ENCODE measurements at regions not wholly inside any gene's neighbourhood (a gene's known extent, or its start where the extent isn't known, plus 50 kb on each side); places are given as distances from the start of the nearest gene placed in this dataset.

DNA sequence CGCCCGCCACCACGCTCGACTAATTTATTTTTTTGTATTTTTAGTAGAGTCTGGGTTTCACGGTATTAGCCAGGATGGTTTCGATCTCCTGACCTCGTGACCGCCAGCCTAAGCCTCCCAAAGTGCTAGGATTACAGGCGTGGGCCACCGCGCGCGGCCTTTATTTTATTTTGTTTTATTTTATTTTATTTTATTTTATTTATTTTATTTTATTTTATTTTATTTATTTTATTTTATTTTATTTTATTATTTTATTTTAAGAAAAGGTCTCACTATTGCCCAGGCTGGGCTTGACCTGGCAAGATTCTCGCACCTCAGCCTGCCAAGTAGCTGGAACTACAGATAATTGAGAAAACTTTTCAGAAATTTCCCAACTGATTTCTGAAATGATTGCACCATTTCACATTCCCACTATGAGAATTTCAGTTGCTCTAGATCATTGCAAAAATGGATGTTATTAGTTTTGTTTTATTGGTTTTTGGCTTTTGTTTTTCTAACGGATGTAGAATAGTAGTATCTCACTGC is 358.3 kb downstream of the SLC6A15 start:
- Histone ChIP-seq H3K27ac (no peak overlapping the region), H3K4me3 (no peak overlapping the region), H3K36me3 (no peaks in the 10 kb centered on the region), H3K4me1 (no peaks in the 10 kb centered on the region), H3K27me3 (no peaks in the 10 kb centered on the region), H3K9me3 (replicated peaks) (no peaks in the 10 kb centered on the region)
- no peak for DNase-seq

DNA sequence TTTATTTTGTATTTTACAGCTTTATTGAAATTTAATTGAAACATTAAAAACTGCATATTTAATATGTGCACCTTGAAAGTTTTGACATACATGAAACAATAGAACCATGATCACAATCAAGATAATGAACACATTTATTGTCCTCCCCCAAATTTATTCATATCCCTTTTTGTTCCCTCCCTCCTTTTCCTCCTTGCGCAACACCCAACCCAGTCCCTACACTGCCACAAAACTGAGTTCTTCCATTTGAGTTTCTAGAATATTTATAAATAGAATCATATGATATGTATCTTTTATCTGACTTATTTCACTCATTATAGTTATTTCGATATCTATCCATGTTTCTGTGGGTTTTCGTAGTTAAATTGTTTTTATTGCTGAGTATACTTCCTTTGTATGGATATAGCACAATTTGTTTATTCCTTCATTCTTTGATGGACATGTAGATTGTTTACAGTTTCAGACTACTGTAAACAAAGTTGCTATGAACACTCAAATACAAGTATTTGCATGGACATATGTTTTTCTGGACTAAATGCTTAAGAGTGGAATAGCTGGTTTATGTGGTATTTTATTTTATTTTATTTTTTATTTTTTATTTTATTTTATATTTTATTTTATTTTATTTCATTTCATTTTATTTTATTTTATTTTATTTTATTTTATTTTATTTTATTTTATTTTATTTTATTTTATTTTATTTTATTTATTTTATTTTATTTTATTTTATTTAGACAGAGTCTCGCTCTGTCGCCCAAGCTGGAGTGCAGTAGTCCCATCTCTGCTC is 359.1 kb downstream of the SLC6A15 start:
- H3K9me3 ChIP-seq (replicated peaks) = no peaks in the 10 kb centered on the region
- H3K27me3 ChIP-seq = no peaks in the 10 kb centered on the region
- DNase-seq = no peak
- no peaks in the 10 kb centered on the region for H3K36me3 ChIP-seq
- H3K4me1 ChIP-seq = no peaks in the 10 kb centered on the region
- no peak overlapping the region for H3K4me3 ChIP-seq
- no peak overlapping the region for H3K27ac ChIP-seq

DNA sequence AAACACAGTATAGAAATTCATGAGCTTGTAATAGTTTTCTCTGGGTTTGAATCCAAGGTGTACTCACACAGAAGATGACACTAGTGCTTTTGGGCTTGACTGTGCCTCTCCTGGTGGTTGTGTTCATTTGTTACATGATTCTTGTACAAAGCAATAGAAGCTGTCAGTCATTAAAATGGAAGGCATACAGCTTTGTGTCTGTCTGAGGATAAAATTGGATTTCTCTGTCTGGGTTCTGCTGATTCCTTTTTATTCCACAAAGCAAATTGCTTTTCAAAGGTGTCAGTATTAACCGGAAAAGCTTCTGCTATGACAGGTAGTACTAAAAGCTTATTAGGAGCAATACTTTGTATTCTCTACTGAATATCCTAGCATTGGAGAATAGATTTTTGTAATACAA is 361.2 kb downstream of the SLC6A15 start:
- no peaks in the 10 kb centered on the region for H3K4me1 ChIP-seq
- no peak overlapping the region for H3K4me3 ChIP-seq
- H3K36me3 ChIP-seq = no peaks in the 10 kb centered on the region
- H3K27me3 ChIP-seq = no peaks in the 10 kb centered on the region
- H3K27ac ChIP-seq = no peak overlapping the region
- no peaks in the 10 kb centered on the region for H3K9me3 ChIP-seq (replicated peaks)
- DNase-seq = no peak

DNA sequence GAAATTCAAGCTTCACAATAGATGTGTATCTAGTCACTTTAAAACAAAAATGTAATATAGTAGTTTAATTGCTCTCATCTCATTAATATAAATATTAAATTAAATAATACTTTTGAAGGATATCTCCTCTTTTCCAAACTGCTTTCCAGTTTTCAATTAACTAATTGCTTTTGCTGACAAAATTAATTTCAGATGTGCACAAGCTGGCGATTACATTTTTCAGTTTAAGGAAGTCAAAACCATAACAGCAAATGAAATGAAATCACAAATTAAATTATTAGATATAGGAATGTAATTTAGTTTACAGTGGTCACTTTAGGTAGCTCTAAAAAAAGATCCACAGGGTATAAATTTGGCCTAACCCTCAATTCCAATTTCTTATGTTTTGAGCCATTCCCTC is 362.1 kb downstream of the SLC6A15 start:
- no peak overlapping the region for H3K27ac ChIP-seq
- no peaks in the 10 kb centered on the region for H3K4me1 ChIP-seq

DNA sequence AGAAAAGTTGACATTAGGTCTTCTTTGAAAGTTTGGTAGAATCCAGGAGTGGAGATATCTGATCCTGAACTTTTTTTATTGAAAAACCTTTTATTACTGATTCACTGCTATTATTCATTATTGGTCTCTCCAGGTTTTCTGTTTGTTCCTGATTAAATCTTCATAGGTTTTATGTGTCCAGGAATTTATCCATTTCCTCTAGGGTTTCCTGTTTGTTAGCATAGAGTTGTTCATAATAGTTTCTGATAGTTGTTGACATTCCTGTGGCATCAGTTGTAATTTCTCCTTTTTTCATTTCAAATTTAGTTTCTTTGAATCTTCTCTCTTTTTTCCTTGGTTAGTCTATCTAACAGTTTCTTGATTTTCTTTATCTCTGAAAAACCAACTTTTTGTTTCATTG is 370.3 kb downstream of the SLC6A15 start:
- no peak overlapping the region for H3K4me3 ChIP-seq
- H3K27ac ChIP-seq = no peak overlapping the region
- H3K36me3 ChIP-seq = no peaks in the 10 kb centered on the region
- H3K4me1 ChIP-seq = no peaks in the 10 kb centered on the region; the same call in 1 of the 2 replicates
- H3K27me3 ChIP-seq = no peaks in the 10 kb centered on the region
- H3K9me3 ChIP-seq (replicated peaks) = no peaks in the 10 kb centered on the region; the same call in 1 of the 2 replicates
- no peak for DNase-seq

More for the DNA sequence above, 362.1 kb downstream of the SLC6A15 start:
- Histone ChIP-seq H3K27me3 (no peaks in the 10 kb centered on the region), H3K4me3 (no peak overlapping the region), H3K9me3 (replicated peaks) (no peaks in the 10 kb centered on the region), H3K36me3 (no peaks in the 10 kb centered on the region)
- DNase-seq = no peak

DNA sequence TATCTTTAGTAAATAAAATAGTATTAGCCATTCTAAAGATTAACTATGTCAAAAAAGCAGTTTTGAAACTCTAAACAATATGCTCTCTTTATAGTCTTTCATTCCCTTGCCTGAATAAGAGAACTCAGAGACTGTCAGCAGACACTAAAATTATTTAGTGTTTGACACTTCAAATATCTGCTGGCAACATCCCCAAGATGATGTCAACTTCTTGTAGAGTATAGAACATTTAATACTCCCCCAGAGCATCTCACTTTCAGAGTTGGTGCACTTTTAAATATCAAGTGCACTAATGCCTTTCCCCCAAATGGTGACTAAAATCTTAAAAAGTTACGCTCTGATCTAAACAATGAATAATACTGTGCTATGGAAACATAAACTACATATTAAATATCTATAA is 374.9 kb downstream of the SLC6A15 start:
- Histone ChIP-seq H3K9me3 (replicated peaks) (no peaks in the 10 kb centered on the region; the same call in 1 of the 2 replicates), H3K27ac (no peak overlapping the region), H3K4me3 (no peak overlapping the region), H3K27me3 (no peaks in the 10 kb centered on the region), H3K4me1 (no peaks in the 10 kb centered on the region; the same call in 1 of the 2 replicates), H3K36me3 (no peaks in the 10 kb centered on the region)
- no peak for DNase-seq

DNA sequence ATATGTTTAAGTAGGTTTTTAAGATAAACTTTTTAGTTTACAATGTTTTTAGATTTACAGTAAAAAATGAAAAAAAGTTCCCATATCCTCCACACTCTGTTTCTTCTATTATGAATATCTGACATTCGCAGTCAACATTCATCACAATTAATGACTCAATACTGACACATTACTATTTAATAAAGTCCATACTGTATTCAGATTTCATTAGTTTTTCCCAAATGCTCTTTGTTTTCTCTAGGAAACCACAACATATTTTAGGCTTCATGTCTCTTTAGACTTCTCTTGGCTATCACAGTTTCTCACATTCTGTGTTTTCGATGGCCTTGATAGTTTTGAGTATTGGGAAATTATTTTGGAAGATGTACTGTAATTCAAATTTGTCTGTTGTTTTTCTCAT is 399.8 kb downstream of the SLC6A15 start:
- Histone ChIP-seq H3K27me3 (no peaks in the 10 kb centered on the region), H3K4me3 (no peak overlapping the region), H3K36me3 (no peaks in the 10 kb centered on the region), H3K27ac (no peak overlapping the region), H3K9me3 (replicated peaks) (no peaks in the 10 kb centered on the region), H3K4me1 (no peaks in the 10 kb centered on the region)
- no peak for DNase-seq

DNA sequence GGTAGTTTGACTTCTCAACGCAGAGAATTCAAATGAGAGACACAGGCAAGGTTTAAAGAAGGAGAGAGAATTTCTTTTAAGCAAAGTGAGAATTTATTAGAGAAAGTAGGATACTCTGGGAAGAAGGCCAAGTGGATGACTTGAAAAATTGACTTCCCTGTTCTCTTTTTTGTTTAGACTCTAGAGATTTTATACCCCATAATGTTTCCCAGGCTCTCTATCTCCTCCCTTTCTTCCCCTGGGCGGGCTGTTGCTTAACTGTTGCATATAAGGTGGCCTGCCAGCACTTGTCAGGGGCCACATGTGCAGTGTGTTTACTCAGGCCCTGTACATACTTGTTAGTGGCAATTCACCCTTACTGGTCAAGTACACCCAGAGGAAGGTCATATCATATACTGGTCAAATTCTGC is 403.7 kb downstream of the SLC6A15 start:
- Histone ChIP-seq H3K27ac (no peak overlapping the region), H3K4me3 (no peak overlapping the region), H3K27me3 (no peaks in the 10 kb centered on the region), H3K4me1 (no peaks in the 10 kb centered on the region), H3K9me3 (replicated peaks) (no peaks in the 10 kb centered on the region), H3K36me3 (no peaks in the 10 kb centered on the region)
- DNase-seq = no peak

DNA sequence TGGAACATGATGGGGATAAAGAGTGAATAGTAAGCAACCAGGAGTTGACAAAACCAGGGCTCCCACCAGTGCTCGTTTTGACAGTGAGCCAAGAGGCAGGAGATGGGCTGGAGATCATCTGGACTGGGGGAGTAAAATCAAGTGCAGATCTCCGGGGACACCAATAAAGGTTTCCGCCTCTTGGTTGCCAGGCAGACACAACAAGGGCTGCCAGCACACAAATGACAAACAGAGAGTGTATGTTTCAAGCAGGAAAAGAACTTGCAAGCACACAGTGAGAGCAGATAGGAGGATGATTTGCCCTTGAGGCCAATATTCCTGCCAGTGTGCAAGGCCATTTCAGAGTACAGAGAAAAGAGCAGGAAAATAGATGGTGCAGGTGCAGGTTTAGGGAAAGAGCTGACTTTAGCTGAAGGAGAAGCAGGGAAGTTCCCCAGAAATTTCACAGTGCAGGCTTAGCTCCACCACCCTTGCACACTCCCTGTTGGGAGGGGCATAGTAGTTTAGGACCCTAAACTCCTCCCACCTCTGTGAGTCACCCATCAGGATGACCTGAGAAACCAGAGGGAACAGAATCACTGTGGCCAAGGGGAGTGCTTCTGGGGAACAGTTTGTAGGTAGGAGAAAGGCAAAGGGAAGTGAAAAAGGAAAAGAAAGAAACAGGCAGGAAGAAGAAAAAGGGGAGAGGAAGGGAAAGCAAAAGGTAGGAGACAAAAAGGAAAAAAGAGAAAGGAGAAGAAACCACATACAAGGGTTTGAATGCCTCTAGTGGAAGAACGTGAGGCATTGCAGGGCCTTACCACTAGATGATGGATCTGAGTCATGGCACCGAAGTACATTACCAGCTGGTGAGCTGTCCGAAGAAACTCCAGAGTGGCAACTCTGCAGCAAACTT is 404.4 kb downstream of the SLC6A15 start:
- no peaks in the 10 kb centered on the region for H3K9me3 ChIP-seq (replicated peaks)
- no peaks in the 10 kb centered on the region for H3K36me3 ChIP-seq
- H3K27me3 ChIP-seq = no peaks in the 10 kb centered on the region
- peak in 1 of 2 experiments; percentile 27 for DNase-seq
- no peaks in the 10 kb centered on the region for H3K4me1 ChIP-seq
- no peak overlapping the region for H3K4me3 ChIP-seq
- no peak overlapping the region for H3K27ac ChIP-seq

DNA sequence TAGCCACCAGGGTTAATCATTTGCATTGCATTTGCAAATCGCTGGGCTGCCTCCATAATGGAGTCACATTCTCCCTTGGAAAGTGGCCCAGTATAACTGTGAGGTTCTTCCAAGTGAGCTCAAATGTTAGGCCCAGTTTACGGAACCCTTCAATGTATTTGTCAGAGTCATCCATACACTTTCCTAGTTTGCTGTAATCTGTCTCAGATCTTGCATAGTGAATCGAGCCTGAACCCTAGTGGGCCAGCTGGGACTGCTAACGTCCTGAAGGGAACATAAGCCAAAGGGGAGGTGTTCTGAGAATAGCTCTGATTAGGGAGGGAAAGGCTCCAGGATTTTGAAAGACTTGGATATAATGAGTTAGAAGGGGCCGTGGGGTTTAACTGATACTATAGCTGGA is 406.3 kb downstream of the SLC6A15 start:
- DNase-seq = no peak
- Histone ChIP-seq H3K27me3 (no peaks in the 10 kb centered on the region), H3K4me3 (no peak overlapping the region), H3K27ac (no peak overlapping the region), H3K4me1 (peaks cover 4% of the 10 kb centered on the region; the same call in 1 of the 2 replicates), H3K36me3 (no peaks in the 10 kb centered on the region), H3K9me3 (replicated peaks) (no peaks in the 10 kb centered on the region)

DNA sequence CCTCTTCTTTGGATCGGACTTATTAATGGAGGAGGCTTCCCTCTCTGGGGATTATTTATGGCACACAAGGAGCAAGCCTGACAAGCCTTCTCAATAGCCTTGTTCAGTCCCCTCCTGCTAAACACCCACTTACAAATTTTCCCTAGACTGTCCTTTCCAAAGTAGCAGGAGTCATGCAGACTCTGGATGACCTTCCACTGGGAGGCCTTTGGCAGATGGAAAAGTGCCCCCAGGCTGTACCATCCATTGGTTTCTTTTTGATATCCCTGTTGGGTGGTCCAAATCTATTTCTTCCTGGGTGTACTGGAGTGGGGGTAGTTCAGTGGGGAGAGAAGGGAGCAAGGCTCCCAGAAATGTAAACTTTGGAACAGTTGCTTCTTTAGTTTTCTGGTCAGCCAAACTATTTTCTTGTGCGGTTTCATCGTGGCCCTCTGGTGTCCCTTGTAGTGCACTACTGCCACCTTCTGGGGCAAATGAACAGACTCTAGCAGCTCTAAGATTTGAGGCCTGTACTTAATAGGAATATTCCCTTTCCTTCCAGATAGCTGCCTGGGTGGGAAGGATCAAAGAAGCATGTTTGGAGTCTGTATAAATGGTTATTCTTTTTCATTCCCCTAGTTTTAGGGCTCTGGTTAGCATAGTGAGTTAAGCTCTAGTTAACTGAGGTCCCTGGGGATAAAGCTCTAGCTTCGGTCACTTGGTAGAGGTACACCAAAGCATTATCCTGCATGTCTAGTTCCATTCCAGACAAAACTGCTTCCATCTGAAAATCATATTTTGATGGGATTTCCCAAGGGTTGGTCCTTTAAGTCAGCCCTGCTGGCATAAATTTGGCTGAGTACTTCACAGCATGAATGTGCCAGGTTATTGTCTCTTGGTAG is 409.5 kb downstream of the SLC6A15 start:
- no peak overlapping the region for H3K4me3 ChIP-seq
- no peaks in the 10 kb centered on the region for H3K9me3 ChIP-seq (replicated peaks)
- H3K4me1 ChIP-seq = peaks cover 4% of the 10 kb centered on the region; the same call in 1 of the 2 replicates
- DNase-seq = peak; percentile 63 to 85
- H3K36me3 ChIP-seq = no peaks in the 10 kb centered on the region
- H3K27ac ChIP-seq = no peak overlapping the region
- no peaks in the 10 kb centered on the region for H3K27me3 ChIP-seq

DNA sequence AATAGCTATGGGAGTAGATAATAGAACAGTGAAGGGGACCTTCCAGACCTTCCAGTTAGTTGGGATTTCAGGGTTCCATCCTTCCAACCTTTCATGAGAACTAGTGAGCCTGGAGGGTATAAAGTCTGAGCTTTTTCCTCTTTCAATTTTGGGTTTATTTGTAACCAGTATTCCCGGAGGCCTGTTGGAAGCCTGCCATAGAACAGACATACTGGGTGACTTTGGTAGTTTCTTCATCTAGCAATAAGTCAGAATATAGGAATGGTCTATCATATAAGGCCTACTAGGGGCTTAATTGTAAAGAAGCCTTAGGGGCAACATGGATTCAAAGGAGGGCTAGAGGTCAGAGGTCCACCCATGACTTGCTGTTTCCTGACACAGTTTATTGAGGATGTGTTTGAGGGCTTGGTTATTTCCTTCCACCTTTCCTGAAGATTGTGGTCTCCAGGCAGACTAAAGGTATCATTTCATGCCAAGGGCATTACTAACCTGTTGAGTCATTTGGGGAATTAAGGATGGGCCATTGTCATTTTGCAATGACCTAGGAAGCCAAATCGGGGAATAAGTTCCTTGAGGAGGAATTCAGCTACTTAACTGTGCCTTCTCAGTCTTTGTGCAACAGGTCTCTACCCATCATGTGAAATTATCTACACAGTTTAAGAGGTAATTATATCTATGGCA is 410.3 kb downstream of the SLC6A15 start:
- Histone ChIP-seq H3K27ac (no peak overlapping the region), H3K4me3 (no peak overlapping the region), H3K9me3 (replicated peaks) (no peaks in the 10 kb centered on the region), H3K36me3 (no peaks in the 10 kb centered on the region), H3K27me3 (no peaks in the 10 kb centered on the region), H3K4me1 (peaks cover 4% of the 10 kb centered on the region; the same call in 1 of the 2 replicates)
- no peak for DNase-seq

DNA sequence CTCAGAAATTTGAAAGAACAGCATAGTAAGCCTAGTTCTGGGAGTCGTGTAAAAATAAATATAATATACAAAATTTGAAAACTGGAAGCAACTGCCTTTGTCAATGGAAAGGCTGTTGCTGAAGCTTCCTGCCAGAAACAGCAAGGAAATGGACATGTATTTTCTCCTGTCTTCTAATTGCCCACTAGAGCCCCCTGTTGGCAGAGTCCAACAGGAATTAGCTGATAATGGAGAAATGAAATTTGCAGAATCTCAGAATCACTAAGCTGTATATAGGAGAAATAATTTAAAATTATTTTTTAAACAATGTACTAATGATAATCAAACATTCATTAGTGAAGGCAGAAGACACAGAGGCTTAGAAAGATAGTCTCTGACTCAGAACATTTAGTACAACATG is 414.8 kb downstream of the SLC6A15 start:
- peaks cover 2% of the 10 kb centered on the region; the same call in 1 of the 2 replicates for H3K4me1 ChIP-seq
- H3K27ac ChIP-seq = no peak overlapping the region
- no peaks in the 10 kb centered on the region for H3K36me3 ChIP-seq
- no peak overlapping the region for H3K4me3 ChIP-seq
- DNase-seq = peak in 1 of 2 experiments; percentile 37
- no peaks in the 10 kb centered on the region for H3K27me3 ChIP-seq
- H3K9me3 ChIP-seq (replicated peaks) = no peaks in the 10 kb centered on the region

DNA sequence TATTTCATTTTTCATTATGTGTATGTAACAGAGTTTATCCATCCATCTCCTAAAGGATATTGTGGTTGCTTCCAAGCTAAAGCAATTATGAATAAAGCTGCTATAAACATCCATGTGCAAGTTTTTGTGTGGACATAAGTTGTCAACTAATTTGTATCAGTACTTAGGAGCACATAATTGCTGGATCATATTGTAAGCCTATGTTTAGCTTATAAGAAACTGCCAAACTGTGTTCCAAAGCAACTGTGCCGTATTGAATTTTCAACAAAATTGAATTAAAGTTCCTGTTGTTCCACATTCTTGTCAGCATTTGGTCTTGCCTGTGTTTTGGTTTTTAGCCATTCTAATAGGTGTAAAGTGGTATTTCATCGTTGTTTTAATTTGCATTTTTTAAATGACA is 416.9 kb downstream of the SLC6A15 start:
- no peak overlapping the region for H3K27ac ChIP-seq
- H3K4me1 ChIP-seq = peaks cover 9% of the 10 kb centered on the region; the same call in 1 of the 2 replicates
- H3K9me3 ChIP-seq (replicated peaks) = no peaks in the 10 kb centered on the region
- no peak overlapping the region for H3K4me3 ChIP-seq
- H3K27me3 ChIP-seq = no peaks in the 10 kb centered on the region
- DNase-seq = no peak
- no peaks in the 10 kb centered on the region for H3K36me3 ChIP-seq
